ENCODE measurements at regions not wholly inside any gene's neighbourhood (a gene's known extent, or its start where the extent isn't known, plus 50 kb on each side); places are given as distances from the start of the nearest gene placed in this dataset.
"Not testable (repeated sequence)": the region's sequence is repeated elsewhere in the genome, so short reads cannot be mapped to it uniquely, and the experiment has no call there.

DNA sequence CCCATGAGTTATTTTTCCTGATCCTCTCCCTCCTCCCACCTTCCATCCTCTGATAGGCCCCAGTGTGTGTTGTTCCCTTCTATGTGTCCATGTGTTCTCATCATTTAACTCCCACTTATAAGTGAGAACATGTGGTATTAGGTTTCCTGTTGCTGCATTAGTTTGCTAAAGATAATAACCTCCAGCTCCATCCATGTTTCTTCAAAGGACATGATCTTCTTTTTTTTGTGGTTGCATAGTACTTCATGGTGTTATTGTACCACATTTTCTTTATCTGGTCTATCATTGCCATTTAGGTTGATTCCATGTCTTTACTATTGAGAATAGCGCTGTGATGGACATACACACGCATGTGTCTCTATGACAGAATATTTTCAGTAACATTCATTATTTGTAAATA, 128.8 kb downstream of the ENC1 start:
- not testable (repeated sequence) for H3K27ac ChIP-seq (ENCODE audit: low read depth, low read length); H3K36me3 ChIP-seq (ENCODE audit: insufficient read depth, low read length); H3K4me1 ChIP-seq (ENCODE audit: insufficient read depth, low read length)

DNA sequence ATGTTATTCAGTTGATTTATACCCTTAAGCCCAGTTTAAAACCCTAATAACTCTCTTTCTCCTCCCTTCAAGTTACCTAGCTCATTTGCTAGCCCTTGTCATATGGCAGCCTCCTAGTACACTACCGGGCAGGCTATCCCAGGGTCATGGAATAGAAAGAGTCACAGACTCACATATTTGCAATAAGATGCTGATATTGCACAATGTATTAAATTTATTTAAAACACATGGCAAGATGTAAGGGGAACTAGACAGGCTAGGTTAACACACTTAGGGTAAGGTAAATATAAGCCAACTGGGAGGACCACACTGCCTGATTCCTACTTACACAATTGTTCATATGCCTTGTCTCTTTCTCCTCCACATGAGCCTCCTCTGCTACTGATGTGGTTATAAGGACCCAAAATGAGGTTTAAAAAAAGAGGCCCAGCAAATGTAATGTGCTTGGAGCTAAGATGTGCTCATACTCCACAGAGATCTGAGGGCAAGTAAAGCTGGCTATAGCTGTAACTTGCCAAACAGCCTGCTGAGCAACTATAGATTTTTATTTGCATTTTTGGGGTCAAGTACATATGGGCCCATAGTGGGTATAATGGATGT, 130.0 kb downstream of the ENC1 start:
- H3K9me3 ChIP-seq (ENCODE audit: low read length) = no peaks in the 10 kb centered on the region
- no peak overlapping the region for H3K27ac ChIP-seq (ENCODE audit: low read depth, low read length)
- no peaks in the 10 kb centered on the region for H3K27me3 ChIP-seq (ENCODE audit: control insufficient read depth in 1 of 2, insufficient read depth in 2 of 2, low read length in 2 of 2)
- no peak overlapping the region for H3K9ac ChIP-seq (ENCODE audit: low read length)
- H3K4me3 ChIP-seq (ENCODE audit: low read depth in 1 of 2, low read length in 2 of 2) = no peak overlapping the region
- no peaks in the 10 kb centered on the region for H3K36me3 ChIP-seq (ENCODE audit: insufficient read depth, low read length)
- H3K4me1 ChIP-seq (ENCODE audit: insufficient read depth, low read length) = no peaks in the 10 kb centered on the region

More for the DNA sequence above, 128.8 kb downstream of the ENC1 start:
- not testable (repeated sequence) for H3K4me3 ChIP-seq (ENCODE audit: low read depth in 1 of 2, low read length in 2 of 2); H3K9ac ChIP-seq (ENCODE audit: low read length); H3K27me3 ChIP-seq (ENCODE audit: control insufficient read depth in 1 of 2, insufficient read depth in 2 of 2, low read length in 2 of 2); H3K9me3 ChIP-seq (ENCODE audit: low read length)

DNA sequence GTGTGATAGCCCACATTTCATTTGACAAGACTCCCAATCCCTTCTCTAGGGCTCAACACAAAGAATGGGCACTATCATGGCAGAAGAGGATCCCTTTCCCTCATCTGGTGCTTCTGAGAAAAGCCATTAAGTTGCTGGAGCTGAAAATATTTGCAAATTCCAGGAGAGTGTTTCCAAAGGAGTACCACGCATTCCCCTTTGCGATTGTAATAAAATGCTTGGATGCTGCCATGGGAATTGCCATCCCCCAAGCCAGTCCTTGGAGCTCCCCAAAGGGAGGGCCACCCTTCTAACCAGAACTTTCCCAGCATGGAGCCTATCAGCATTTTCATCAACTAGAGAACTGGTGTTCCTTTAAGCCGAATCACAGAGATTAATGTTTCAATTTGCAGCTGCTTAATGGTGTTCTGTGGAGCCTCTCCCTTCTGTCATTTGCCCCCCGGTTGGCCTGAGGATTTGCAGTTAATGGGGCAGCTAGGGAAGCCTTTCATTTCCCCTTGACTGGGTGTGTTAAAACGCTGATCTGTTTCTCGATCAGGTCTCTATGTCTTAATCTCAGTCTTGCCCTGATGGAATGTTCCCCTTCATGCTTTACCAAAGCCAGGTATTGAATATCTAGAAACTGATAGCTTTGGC, 133.0 kb downstream of the ENC1 start:
- Histone ChIP-seq H3K4me3 (ENCODE audit: low read depth in 1 of 2, low read length in 2 of 2) (no peak overlapping the region), H3K27ac (ENCODE audit: low read depth, low read length) (no peak overlapping the region), H3K36me3 (ENCODE audit: insufficient read depth, low read length) (no peaks in the 10 kb centered on the region), H3K9ac (ENCODE audit: low read length) (no peak overlapping the region), H3K27me3 (ENCODE audit: control insufficient read depth in 1 of 2, insufficient read depth in 2 of 2, low read length in 2 of 2) (no peaks in the 10 kb centered on the region), H3K9me3 (ENCODE audit: low read length) (no peaks in the 10 kb centered on the region), H3K4me1 (ENCODE audit: insufficient read depth, low read length) (no peaks in the 10 kb centered on the region)

DNA sequence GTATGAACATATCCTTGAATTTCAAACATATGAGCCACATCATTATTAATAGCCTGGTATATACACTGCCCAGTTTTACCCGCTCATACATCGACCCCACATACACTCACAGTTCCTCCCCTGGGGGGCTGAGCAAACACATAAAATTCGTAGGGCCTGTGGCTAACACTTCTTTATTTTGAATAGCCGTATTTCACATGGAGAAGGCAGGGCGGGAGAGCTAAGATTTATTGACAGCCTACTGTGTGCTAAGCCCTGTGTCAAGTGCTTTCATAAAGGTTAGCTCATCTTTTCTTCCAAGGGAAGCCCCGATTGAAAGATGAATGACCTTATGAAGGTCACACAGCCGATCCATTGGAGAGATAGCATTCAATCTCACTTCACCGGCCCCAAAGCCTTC, 134.4 kb downstream of the ENC1 start:
- Histone ChIP-seq H3K4me1 (ENCODE audit: insufficient read depth, low read length) (no peaks in the 10 kb centered on the region), H3K36me3 (ENCODE audit: insufficient read depth, low read length) (no peaks in the 10 kb centered on the region), H3K4me3 (ENCODE audit: low read depth in 1 of 2, low read length in 2 of 2) (no peak overlapping the region), H3K9me3 (ENCODE audit: low read length) (no peaks in the 10 kb centered on the region), H3K27me3 (ENCODE audit: control insufficient read depth in 1 of 2, insufficient read depth in 2 of 2, low read length in 2 of 2) (no peaks in the 10 kb centered on the region), H3K27ac (ENCODE audit: low read depth, low read length) (no peak overlapping the region), H3K9ac (ENCODE audit: low read length) (no peak overlapping the region)

DNA sequence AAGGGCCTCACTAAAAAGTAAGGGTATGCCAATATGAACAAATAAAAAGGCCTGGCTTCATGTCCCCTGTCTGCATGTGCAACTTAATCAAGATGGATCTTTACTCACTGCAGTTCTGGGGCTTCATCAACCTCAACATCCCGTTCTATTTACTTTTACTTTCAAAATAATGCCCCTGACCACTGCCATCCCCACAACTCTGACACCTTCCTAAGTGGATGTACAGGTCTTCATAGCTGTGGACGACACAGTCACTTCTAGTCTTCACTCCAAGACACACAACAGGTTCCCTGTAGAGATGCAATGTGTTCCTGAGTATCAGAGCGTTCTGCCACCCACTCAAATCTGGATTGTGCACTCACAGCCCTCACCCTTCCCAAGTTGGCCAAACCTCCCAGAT, 136.1 kb downstream of the ENC1 start:
- Histone ChIP-seq H3K36me3 (ENCODE audit: insufficient read depth, low read length) (no peaks in the 10 kb centered on the region), H3K27me3 (ENCODE audit: control insufficient read depth in 1 of 2, insufficient read depth in 2 of 2, low read length in 2 of 2) (no peaks in the 10 kb centered on the region), H3K4me1 (ENCODE audit: insufficient read depth, low read length) (peaks cover 7% of the 10 kb centered on the region), H3K9ac (ENCODE audit: low read length) (no peak overlapping the region), H3K9me3 (ENCODE audit: low read length) (no peaks in the 10 kb centered on the region), H3K27ac (ENCODE audit: low read depth, low read length) (no peak overlapping the region), H3K4me3 (ENCODE audit: low read depth in 1 of 2, low read length in 2 of 2) (no peak overlapping the region)

DNA sequence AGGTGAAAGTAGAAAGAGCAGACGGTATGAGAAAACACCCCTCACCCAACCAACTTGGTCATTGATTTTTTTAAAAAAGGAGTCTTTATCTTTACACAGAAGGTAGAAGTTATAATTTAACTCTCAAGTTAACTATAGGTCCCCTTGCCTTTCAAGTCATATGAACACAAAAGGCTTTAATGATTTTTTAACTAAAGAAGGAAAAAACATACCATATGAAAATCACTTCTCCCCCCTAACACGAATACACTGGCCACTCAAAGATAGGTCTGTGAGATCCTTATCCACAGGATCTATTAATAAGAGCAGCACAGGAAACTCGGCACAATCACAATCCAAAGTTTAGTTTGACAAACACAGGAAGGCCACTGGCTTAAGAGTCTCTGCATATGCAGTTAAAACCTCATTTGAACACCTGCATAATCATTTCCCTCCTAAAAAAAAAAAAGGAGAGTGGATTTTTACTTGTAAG, 138.0 kb downstream of the ENC1 start:
- no peaks in the 10 kb centered on the region for H3K36me3 ChIP-seq (ENCODE audit: insufficient read depth, low read length)
- H3K9me3 ChIP-seq (ENCODE audit: low read length) = no peaks in the 10 kb centered on the region
- H3K4me3 ChIP-seq (ENCODE audit: low read depth in 1 of 2, low read length in 2 of 2) = no peak overlapping the region
- H3K4me1 ChIP-seq (ENCODE audit: insufficient read depth, low read length) = peaks cover 8% of the 10 kb centered on the region
- no peak overlapping the region for H3K9ac ChIP-seq (ENCODE audit: low read length)
- no peaks in the 10 kb centered on the region for H3K27me3 ChIP-seq (ENCODE audit: control insufficient read depth in 1 of 2, insufficient read depth in 2 of 2, low read length in 2 of 2)
- no peak overlapping the region for H3K27ac ChIP-seq (ENCODE audit: low read depth, low read length)

DNA sequence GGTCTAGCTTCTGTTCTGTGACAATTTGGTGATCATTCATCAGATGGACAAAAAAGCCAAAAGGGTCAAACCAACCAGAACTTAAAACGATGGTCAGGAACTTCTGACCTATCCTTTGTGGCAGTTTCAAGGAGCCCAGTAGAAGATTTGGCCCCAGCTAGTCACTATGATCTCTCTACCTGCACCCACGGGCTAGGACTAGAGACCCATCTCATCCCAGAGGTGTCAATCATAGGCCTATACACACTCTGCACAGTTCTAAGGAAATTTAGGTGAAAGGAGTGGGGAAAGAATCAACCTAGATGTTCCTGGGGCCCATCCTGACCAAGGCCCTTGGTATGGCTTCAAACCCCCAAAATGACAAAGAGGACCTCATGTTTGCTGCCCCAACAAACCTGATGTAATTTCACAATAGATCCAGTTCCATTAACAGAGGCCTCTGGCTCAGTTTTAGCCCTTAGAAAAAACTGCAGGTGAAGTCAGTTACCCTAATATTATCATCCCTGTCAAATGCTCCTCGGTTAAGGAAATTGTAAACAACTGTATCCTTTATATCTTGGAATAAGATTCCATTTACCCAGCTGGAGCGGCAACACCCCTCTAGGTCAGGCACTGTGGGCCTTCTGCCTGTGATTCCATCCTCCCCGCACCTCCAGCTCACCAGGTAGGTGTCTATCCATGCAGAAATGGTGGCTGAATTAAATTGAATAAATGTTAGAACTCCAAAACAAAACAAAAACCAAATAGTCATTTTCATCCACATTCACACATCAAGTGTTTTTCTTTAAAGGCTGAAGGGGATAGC, 138.7 kb downstream of the ENC1 start:
- Histone ChIP-seq H3K9ac (ENCODE audit: low read length) (no peak overlapping the region), H3K27ac (ENCODE audit: low read depth, low read length) (no peak overlapping the region), H3K9me3 (ENCODE audit: low read length) (no peaks in the 10 kb centered on the region), H3K36me3 (ENCODE audit: insufficient read depth, low read length) (no peaks in the 10 kb centered on the region), H3K4me3 (ENCODE audit: low read depth in 1 of 2, low read length in 2 of 2) (no peak overlapping the region), H3K4me1 (ENCODE audit: insufficient read depth, low read length) (peaks cover 8% of the 10 kb centered on the region), H3K27me3 (ENCODE audit: control insufficient read depth in 1 of 2, insufficient read depth in 2 of 2, low read length in 2 of 2) (no peaks in the 10 kb centered on the region)

DNA sequence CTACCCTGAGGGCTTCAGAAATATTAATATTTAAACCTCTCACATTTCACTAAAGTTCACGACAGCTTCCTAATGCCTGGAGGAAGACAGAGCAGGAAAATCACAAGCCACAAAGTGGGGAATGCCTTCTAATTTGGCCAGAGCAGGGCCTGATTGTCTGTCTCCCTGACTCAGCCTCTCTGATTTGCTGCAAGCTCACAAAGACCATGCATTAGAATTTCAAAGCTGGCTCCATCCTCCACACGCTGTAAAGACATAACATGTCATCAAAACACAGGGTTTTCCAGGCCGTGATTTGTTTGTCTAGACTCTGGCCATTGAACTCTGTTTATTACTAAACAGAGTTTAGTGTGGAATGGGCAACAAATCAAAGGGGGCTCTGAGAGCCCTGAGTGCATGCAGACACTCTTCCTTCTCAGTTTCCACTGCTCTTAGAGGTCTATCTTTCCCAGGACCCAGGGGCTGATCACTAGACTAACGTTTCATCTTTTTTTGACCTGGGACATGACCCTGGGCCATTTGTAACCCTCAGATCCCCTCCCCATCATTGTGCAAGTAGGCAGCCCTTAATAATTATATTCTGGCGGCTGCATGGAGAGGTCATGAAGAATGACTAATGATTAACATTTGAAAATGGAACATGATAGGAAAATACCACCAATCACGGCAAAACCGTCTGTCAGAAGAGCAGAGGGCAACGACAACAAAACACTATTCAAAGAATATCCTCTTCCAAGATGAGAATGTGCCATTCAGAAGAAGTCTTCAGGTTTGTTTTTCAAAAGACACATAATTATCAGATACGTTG, 140.2 kb downstream of the ENC1 start:
- Histone ChIP-seq H3K36me3 (ENCODE audit: insufficient read depth, low read length) (no peaks in the 10 kb centered on the region), H3K9ac (ENCODE audit: low read length) (no peak overlapping the region), H3K4me1 (ENCODE audit: insufficient read depth, low read length) (peaks cover 8% of the 10 kb centered on the region), H3K27ac (ENCODE audit: low read depth, low read length) (no peak overlapping the region), H3K9me3 (ENCODE audit: low read length) (no peaks in the 10 kb centered on the region), H3K4me3 (ENCODE audit: low read depth in 1 of 2, low read length in 2 of 2) (no peak overlapping the region), H3K27me3 (ENCODE audit: control insufficient read depth in 1 of 2, insufficient read depth in 2 of 2, low read length in 2 of 2) (no peaks in the 10 kb centered on the region)

DNA sequence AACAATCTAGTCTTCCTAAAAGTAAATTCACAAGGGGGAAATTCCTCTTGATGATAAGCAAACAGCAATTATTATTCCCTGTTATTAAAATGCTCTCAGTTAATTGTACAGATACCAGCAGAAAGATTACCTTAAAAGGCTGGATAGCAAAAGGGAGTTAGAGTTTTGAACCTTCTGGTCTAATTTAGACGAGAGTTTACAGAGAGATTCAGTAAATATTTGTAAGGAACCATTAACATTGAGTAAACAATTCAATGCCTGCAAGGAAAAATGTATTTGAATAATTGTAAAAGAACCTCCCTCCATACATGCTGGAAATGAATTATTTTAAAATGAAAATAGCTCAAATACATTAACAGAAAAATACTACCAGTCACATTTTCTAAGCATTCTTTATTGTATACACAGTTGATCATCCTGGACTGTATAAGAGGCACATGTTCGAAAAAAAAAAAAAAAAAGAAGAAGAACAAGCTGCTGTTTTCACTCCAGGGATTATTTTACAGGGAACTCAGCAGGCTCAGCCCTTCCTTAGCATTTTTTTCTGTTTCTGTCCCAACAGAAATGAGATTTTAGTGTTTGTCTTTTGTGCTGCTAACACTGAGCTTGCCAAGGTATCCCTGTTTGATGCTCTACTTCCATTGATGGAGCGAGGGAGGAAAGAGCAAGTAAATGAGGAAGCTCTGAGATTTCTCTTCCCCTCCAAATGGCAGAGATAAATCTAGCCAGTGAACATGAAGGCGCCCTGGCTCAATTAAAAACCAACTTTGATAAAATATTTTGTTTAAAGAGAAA, 141.1 kb downstream of the ENC1 start:
- H3K27ac ChIP-seq (ENCODE audit: low read depth, low read length) = no peak overlapping the region
- no peak overlapping the region for H3K9ac ChIP-seq (ENCODE audit: low read length)
- no peak overlapping the region for H3K4me3 ChIP-seq (ENCODE audit: low read depth in 1 of 2, low read length in 2 of 2)
- no peaks in the 10 kb centered on the region for H3K9me3 ChIP-seq (ENCODE audit: low read length)
- no peaks in the 10 kb centered on the region for H3K36me3 ChIP-seq (ENCODE audit: insufficient read depth, low read length)
- no peaks in the 10 kb centered on the region for H3K27me3 ChIP-seq (ENCODE audit: control insufficient read depth in 1 of 2, insufficient read depth in 2 of 2, low read length in 2 of 2)
- H3K4me1 ChIP-seq (ENCODE audit: insufficient read depth, low read length) = peaks cover 8% of the 10 kb centered on the region

DNA sequence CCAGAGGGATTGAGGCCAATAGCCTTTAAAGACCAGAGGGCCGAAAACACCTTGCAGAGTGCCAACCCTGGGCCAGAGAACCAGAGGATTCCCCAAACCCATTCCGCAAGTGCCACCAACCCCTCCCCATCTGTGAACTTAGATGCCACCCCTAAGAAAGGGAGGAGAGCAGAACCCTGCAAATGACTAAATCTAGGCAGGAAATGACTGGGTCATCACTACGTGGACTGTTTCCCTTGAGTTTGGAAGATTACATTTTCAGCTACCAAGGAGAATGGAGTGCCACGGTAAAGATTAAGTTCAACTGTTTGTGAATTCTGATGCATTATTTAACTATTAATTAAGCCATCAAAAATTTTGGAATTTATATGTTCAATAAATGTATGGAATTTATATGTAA, 142.8 kb downstream of the ENC1 start:
- no peaks in the 10 kb centered on the region for H3K36me3 ChIP-seq (ENCODE audit: insufficient read depth, low read length)

More for the DNA sequence above, 142.8 kb downstream of the ENC1 start:
- Histone ChIP-seq H3K27me3 (ENCODE audit: control insufficient read depth in 1 of 2, insufficient read depth in 2 of 2, low read length in 2 of 2) (no peaks in the 10 kb centered on the region), H3K27ac (ENCODE audit: low read depth, low read length) (no peak overlapping the region), H3K9ac (ENCODE audit: low read length) (no peak overlapping the region), H3K4me3 (ENCODE audit: low read depth in 1 of 2, low read length in 2 of 2) (no peak overlapping the region), H3K4me1 (ENCODE audit: insufficient read depth, low read length) (peaks cover 8% of the 10 kb centered on the region), H3K9me3 (ENCODE audit: low read length) (no peaks in the 10 kb centered on the region)
